Heart left ventricle (tissue), 16 donors: ENCODE measurements at regions not wholly inside any gene's neighbourhood (a gene's known extent, or its start where the extent isn't known, plus 50 kb on each side); places are given as distances from the start of the nearest gene placed in this dataset.

Source experiments
- ATAC-seq, 4 donors: fragments of 200-7000 bp; cut with Tn5 transposase; one replicate each; pipeline ENCODE4 v1.9.1; 2020 to 2022; ENCODE audit warnings: moderate library complexity in 4 of 4, mild to moderate bottlenecking in 3 of 4, moderate number of reproducible peaks in 1 of 4
- DNase-seq, 5 donors: peaks; one replicate each; pipeline ENCODE4 v3.0.0-alpha.2; 2020
- H3K27ac ChIP-seq, 12 donors: fragments of 200-600 bp; sonication (generic) in 4 of 12; one replicate each; pipeline versions ENCODE4 v1.5.0 to v1.8.0; 2016 to 2022; ENCODE audit warnings: mild to moderate bottlenecking in 2 of 12
- H3K27me3 ChIP-seq, 9 donors: fragments of 200-600 bp; sonication (generic) in 2 of 9; one replicate each; pipeline versions ENCODE4 v1.5.1 to v1.8.0; 2016 to 2022; ENCODE audit warnings: mild to moderate bottlenecking in 3 of 9
- H3K36me3 ChIP-seq, 9 donors: fragments of 200-600 bp; sonication (generic) in 2 of 9; one replicate each; pipeline versions ENCODE4 v1.5.0 to v1.8.0; 2018 to 2022; ENCODE audit warnings: mild to moderate bottlenecking in 2 of 9
- H3K4me1 ChIP-seq, 12 donors: fragments of 200-600 bp; sonication (generic) in 4 of 12; one replicate each; pipeline versions ENCODE4 v1.5.0 to v1.8.0; 2016 to 2022; ENCODE audit warnings: mild to moderate bottlenecking in 3 of 12
- H3K4me3 ChIP-seq, 12 donors: fragments of 200-600 bp; sonication (generic) in 4 of 12; one replicate each; pipeline versions ENCODE4 v1.5.0 to v1.8.0; 2017 to 2022; ENCODE audit warnings: mild to moderate bottlenecking in 9 of 12, moderate library complexity in 4 of 12
- H3K9me3 ChIP-seq, 12 donors: fragments of 200-600 bp; sonication (generic) in 4 of 12; one replicate each; pipeline versions ENCODE4 v1.5.0 to v1.8.0; 2016 to 2022; ENCODE audit warnings: mild to moderate bottlenecking in 1 of 12
- POLR2A ChIP-seq, 2 donors: fragments of 450-650 bp; IDR thresholded peaks; one replicate each; pipeline ENCODE4 v1.6.1; 2017; ENCODE audit warnings: antibody characterized with exemption in 2 of 2, mild to moderate bottlenecking in 2 of 2, moderate library complexity in 2 of 2
- WGBS, 4 donors: extraction: QIAGEN DNeasy Blood & Tissue Kit in 2 of 4; methylation state at CpG; one replicate each; pipeline versions ENCODE4 v1.1.5 to v1.1.7; 2013 to 2018; 5-methylcytosine and 5-hydroxymethylcytosine counted together
- intact Hi-C, 10 donors: fragments of 100-400 bp; cut with DNase I; formaldehyde crosslinking; loops; one replicate each; pipeline versions ENCODE4 v1.11.1 to v1.14.2; 2022
- TF ChIP-seq, protein P1 (sequence below), 12 donors: fragments of 200-600 bp; sonication (generic) in 4 of 12; IDR thresholded peaks; one replicate each; pipeline versions ENCODE4 v1.5.0 to v1.8.0; 2018 to 2022; ENCODE audit warnings: antibody characterized with exemption in 12 of 12, mild to moderate bottlenecking in 5 of 12
- donor health status: ischemic (EF 13 %, LVEDD 7.1; RV severe dilation, severe dysfunction).
- donor health status: healthy with polysubstance abuse.
- donor health status: DM: no; HTN: yes; CAD: no.
- donor health status: DM: no; HTN: no; CAD: no.
- donor health status: ischemic (EF 25% LVEDD 6.9; RV normal size, moderate dysfunction).
- donor health status: ischemic (EF 25% LVEDD 5.7; RV mildly dilated, moderate dysfunction).
- donor health status: healthy.
- donor health status: DM: yes; HTN: yes; CAD: no.
- donor health status: ischemic (EF 35%, LVEDD 5.7; RV mildly dilated, moderate dysfunction).
- donor health status: nonischemic (EF 11% LVEDD 7.7; RV severe dilation, severe dysfunction).
- donor health status: DM: yes; HTN: yes; CAD: no.
- donor health status: PGD.
- donor health status: ischemic (EF 29% LVEDD 5.4; RV normal size, mild dysfunction).
- donor health status: nonischemic (EF 23%, LVEDD 6.1; RV moderate dilation, normal function).

DNA sequence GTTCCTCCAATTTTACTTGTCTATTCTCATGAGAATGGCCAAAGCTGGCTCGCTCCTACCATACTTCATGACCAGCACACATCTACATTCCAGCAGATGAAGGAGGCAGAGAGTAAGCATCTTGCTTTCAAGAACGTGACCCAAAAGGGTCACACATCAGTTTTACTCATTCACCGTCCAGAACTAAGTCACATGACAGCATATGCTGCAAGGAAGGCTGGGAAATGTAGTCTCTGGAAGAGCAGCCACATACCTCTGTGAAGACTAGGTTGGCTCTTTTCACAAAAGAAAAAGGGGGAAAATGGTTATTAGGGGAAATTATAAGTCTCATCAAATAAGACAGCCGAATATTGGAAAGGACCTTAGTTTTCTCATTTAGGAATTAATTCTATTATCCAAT, 835.3 kb downstream of the EPHA4 start:
- Histone ChIP-seq H3K36me3 (no peaks in the 10 kb centered on the region), H3K27ac (no peak overlapping the region), H3K27me3 (no peaks in the 10 kb centered on the region), H3K9me3 (peaks cover 0 to 20% (median 0%) of the 10 kb centered on the region in 12 donors), H3K4me1 (no peaks in the 10 kb centered on the region), H3K4me3 (no peak overlapping the region)
- TF ChIP-seq, protein P1, sequence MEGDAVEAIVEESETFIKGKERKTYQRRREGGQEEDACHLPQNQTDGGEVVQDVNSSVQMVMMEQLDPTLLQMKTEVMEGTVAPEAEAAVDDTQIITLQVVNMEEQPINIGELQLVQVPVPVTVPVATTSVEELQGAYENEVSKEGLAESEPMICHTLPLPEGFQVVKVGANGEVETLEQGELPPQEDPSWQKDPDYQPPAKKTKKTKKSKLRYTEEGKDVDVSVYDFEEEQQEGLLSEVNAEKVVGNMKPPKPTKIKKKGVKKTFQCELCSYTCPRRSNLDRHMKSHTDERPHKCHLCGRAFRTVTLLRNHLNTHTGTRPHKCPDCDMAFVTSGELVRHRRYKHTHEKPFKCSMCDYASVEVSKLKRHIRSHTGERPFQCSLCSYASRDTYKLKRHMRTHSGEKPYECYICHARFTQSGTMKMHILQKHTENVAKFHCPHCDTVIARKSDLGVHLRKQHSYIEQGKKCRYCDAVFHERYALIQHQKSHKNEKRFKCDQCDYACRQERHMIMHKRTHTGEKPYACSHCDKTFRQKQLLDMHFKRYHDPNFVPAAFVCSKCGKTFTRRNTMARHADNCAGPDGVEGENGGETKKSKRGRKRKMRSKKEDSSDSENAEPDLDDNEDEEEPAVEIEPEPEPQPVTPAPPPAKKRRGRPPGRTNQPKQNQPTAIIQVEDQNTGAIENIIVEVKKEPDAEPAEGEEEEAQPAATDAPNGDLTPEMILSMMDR (IDR thresholded peaks at IDR 0.05) = no peak
- TF ChIP-seq POLR2A (IDR thresholded peaks at IDR 0.05) = no peak
- ATAC-seq = no peak
- no peak for DNase-seq
- WGBS, 4 donors = 51 to 65% (median 55%) methylated on average over 4 of the region's 4 CpGs
- intact Hi-C loops = no loop called here

GRCh38 chr2:220743203-220743602, 828.9 kb downstream of the EPHA4 start:
- no peak for TF ChIP-seq POLR2A (IDR thresholded peaks at IDR 0.05)
- TF ChIP-seq, protein P1 (IDR thresholded peaks at IDR 0.05) = no peak
- WGBS, 4 donors = 84 to 98% (median 91%) methylated on average over 2 of the region's 2 CpGs
- Histone ChIP-seq H3K27ac (no peak overlapping the region), H3K4me1 (no peaks in the 10 kb centered on the region), H3K27me3 (no peaks in the 10 kb centered on the region), H3K9me3 (peaks cover 0 to 16% (median 0%) of the 10 kb centered on the region in 12 donors), H3K36me3 (no peaks in the 10 kb centered on the region), H3K4me3 (no peak overlapping the region)
- intact Hi-C loops = no loop called here
- ATAC-seq (no peak), DNase-seq (no peak)

DNA sequence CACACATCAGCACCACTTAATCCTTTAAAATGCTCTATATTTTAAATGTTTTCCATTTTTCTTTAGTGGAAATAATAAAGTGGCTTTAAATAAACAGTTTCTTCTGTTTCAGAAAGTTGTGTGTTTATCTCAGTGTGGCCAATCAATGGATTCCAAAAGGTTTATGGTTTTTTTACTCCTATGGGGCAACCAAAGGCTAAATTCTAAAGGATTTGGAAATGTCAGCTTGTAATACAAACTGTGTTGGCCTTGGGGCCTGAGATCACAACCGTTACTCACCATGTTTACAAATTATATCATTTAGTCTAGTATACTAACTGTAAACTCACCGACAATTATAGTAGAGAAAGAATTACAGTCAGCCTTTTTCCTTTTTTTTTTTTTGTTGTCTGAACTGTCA, 827.2 kb downstream of the EPHA4 start:
- 60 to 71% (median 67%) methylated on average over 2 of the region's 2 CpGs for WGBS, 4 donors
- DNase-seq (no peak), ATAC-seq (no peak)
- intact Hi-C loops = no loop called here
- Histone ChIP-seq H3K9me3 (peaks cover 0 to 1% (median 0%) of the 10 kb centered on the region in 12 donors), H3K4me3 (no peak overlapping the region), H3K27ac (no peak overlapping the region), H3K4me1 (no peaks in the 10 kb centered on the region), H3K27me3 (no peaks in the 10 kb centered on the region), H3K36me3 (no peaks in the 10 kb centered on the region)
- TF ChIP-seq, protein P1 (IDR thresholded peaks at IDR 0.05) = no peak
- no peak for TF ChIP-seq POLR2A (IDR thresholded peaks at IDR 0.05)

- no peak for DNase-seq
- no peaks in the 10 kb centered on the region for H3K4me1 ChIP-seq
- no peak overlapping the region for H3K4me3 ChIP-seq
- H3K27ac ChIP-seq = no peak overlapping the region
- intact Hi-C loops = no loop called here
- 91 to 97% (median 96%) methylated on average over 8 of the region's 8 CpGs for WGBS, 4 donors
- TF ChIP-seq, protein P1 (IDR thresholded peaks at IDR 0.05) = no peak
- no peak for TF ChIP-seq POLR2A (IDR thresholded peaks at IDR 0.05)
- no peaks in the 10 kb centered on the region for H3K36me3 ChIP-seq
- H3K27me3 ChIP-seq = no peaks in the 10 kb centered on the region
- ATAC-seq = no peak
- H3K9me3 ChIP-seq = no peaks in the 10 kb centered on the region
These were observed 826.4 kb downstream of the EPHA4 start for GRCh38 chr2:220745682-220746081.
